Chondrocyte (in vitro differentiated cells): ENCODE measurements at regions not wholly inside any gene's neighbourhood (a gene's known extent, or its start where the extent isn't known, plus 50 kb on each side); places are given as distances from the start of the nearest gene placed in this dataset.

Experiments used
- DNase-seq: peaks from one replicate; pipeline ENCODE4 v3.0.0; 2021; ENCODE audit warnings: mixed read lengths, low spot score
- H3K27ac Mint-ChIP-seq: one replicate; pipeline ENCODE4 v1.8.0; 2021; ENCODE audit warnings: mild to moderate bottlenecking, moderate library complexity, mixed read lengths; ENCODE audit not compliant: unreplicated experiment
- H3K27me3 Mint-ChIP-seq: 2 replicates; pipeline ENCODE4 v1.8.0; 2021; ENCODE audit warnings: low read depth, mixed read lengths
- H3K36me3 Mint-ChIP-seq: 2 replicates; pipeline ENCODE4 v1.8.0; 2021; ENCODE audit warnings: low read depth, mixed read lengths
- H3K4me1 Mint-ChIP-seq: 2 replicates; pipeline ENCODE4 v1.8.0; 2021; ENCODE audit warnings: low read depth, mild to moderate bottlenecking, mixed read lengths
- H3K4me3 Mint-ChIP-seq: one replicate; pipeline ENCODE4 v1.8.0; 2021; ENCODE audit warnings: mild to moderate bottlenecking, moderate library complexity, mixed read lengths; ENCODE audit not compliant: unreplicated experiment
- H3K9me3 Mint-ChIP-seq: 2 replicates; pipeline ENCODE4 v1.8.0; 2021; ENCODE audit warnings: low read depth, mixed read lengths
- TF ChIP-seq, protein P1 (sequence below): fragments of 200-600 bp; sonication (generic); IDR thresholded peaks from 2 replicates; pipeline ENCODE4 v1.5.0; 2021; ENCODE audit warnings: antibody characterized with exemption, mild to moderate bottlenecking, moderate library complexity

DNA sequence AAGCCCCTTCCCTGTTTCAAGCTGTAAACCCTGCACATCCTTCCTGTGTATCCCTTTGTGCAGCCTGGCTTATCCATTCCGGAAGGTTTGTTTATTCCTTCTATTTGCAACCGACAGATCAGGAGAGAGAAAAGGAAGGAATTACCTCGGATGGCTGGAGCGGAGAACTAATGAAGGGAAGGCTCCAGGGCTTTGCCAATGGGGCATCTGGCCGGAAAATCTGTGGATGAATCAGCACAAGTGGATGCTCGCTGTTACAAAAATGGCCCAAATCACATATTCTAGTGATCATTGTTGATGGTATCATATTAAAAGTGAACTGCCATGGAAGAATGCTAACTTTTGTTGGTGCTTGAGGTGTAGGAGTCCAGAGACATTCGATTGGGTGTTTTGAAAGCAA, 97.1 kb downstream of the AQP4 start:
- TF ChIP-seq, protein P1, sequence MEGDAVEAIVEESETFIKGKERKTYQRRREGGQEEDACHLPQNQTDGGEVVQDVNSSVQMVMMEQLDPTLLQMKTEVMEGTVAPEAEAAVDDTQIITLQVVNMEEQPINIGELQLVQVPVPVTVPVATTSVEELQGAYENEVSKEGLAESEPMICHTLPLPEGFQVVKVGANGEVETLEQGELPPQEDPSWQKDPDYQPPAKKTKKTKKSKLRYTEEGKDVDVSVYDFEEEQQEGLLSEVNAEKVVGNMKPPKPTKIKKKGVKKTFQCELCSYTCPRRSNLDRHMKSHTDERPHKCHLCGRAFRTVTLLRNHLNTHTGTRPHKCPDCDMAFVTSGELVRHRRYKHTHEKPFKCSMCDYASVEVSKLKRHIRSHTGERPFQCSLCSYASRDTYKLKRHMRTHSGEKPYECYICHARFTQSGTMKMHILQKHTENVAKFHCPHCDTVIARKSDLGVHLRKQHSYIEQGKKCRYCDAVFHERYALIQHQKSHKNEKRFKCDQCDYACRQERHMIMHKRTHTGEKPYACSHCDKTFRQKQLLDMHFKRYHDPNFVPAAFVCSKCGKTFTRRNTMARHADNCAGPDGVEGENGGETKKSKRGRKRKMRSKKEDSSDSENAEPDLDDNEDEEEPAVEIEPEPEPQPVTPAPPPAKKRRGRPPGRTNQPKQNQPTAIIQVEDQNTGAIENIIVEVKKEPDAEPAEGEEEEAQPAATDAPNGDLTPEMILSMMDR = no peak
- H3K4me1 Mint-ChIP-seq = no peaks in the 10 kb centered on the region
- H3K27me3 Mint-ChIP-seq = no peaks in the 10 kb centered on the region
- H3K4me3 Mint-ChIP-seq = no peak overlapping the region
- peaks cover 3% of the 10 kb centered on the region for H3K9me3 Mint-ChIP-seq
- H3K36me3 Mint-ChIP-seq = no peaks in the 10 kb centered on the region
- H3K27ac Mint-ChIP-seq = no peak overlapping the region
- DNase-seq = no peak

GRCh38 chr18:26765498-26765897, 100.0 kb downstream of the AQP4 start:
- no peak overlapping the region for H3K27ac Mint-ChIP-seq
- no peaks in the 10 kb centered on the region for H3K4me1 Mint-ChIP-seq
- peaks cover 8% of the 10 kb centered on the region for H3K9me3 Mint-ChIP-seq
- no peaks in the 10 kb centered on the region for H3K36me3 Mint-ChIP-seq
- DNase-seq = no peak
- no peak overlapping the region for H3K4me3 Mint-ChIP-seq
- TF ChIP-seq, protein P1 = no peak
- H3K27me3 Mint-ChIP-seq = no peaks in the 10 kb centered on the region

- no peaks in the 10 kb centered on the region for H3K36me3 Mint-ChIP-seq
- H3K27me3 Mint-ChIP-seq = no peaks in the 10 kb centered on the region
- peaks cover 8% of the 10 kb centered on the region for H3K9me3 Mint-ChIP-seq
- no peak overlapping the region for H3K4me3 Mint-ChIP-seq
- H3K27ac Mint-ChIP-seq = no peak overlapping the region
- DNase-seq = no peak
- no peaks in the 10 kb centered on the region for H3K4me1 Mint-ChIP-seq
- TF ChIP-seq, protein P1 = no peak
These were observed 100.9 kb downstream of the AQP4 start for GRCh38 chr18:26764586-26764985.

DNA sequence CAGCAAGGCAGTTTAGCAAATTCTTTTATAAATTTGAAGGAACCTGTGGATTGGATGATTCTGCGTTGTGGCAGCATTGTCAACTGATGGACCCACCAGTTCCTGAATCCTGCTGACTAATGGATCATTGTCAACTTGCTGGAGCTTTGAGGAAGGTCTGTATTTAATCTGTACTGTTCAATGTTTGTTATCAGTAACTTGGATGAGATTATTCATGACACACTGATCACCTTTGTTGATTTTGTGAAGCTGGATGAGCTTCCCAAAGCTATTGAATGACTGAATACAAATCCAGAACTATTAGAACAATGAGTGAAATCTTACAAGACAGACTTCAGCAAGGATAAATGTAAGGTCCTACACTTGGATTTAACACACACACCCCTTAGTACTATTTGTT, 101.3 kb downstream of the AQP4 start:
- H3K27ac Mint-ChIP-seq = no peak overlapping the region
- no peak for DNase-seq
- H3K36me3 Mint-ChIP-seq = no peaks in the 10 kb centered on the region
- peaks cover 8% of the 10 kb centered on the region for H3K9me3 Mint-ChIP-seq
- TF ChIP-seq, protein P1 = no peak
- H3K4me3 Mint-ChIP-seq = no peak overlapping the region
- H3K27me3 Mint-ChIP-seq = no peaks in the 10 kb centered on the region
- H3K4me1 Mint-ChIP-seq = no peaks in the 10 kb centered on the region

DNA sequence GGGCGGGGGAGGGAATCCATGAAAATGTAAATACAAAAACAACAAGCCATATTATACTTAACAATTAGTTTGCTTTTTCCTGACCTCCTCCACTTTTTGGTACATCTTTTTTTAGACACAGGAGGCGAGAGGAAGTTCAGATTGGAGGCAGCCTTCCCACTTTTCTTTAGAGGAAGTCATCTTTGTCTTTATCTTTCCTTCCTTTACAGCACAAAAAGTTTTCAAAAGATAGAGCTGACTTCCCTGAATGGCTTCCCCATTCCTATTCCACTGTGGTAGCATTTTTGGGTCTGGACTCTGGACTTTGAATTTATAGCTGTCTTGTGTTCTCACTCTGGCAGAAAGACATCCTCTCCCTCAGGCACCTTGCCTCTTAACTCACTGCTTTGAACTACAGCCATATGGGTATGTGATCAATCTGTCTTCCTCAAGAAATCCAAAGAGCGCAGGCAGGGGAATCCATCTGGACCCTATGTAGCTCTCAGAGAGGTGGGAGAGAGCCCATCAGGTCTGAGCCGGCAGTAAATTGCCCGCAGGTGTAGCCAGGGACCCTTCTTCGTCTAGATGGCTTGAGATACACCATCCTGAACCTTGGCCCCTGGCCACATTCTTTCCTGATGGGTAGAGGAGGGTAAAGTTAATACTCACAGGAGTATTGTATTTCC, 101.9 kb downstream of the AQP4 start:
- H3K4me3 Mint-ChIP-seq = no peak overlapping the region

More for the DNA sequence above, 101.9 kb downstream of the AQP4 start:
- TF ChIP-seq, protein P1 = no peak
- Mint-ChIP-seq H3K9me3 (peaks cover 8% of the 10 kb centered on the region), H3K4me1 (no peaks in the 10 kb centered on the region), H3K27me3 (peaks cover 2% of the 10 kb centered on the region), H3K36me3 (no peaks in the 10 kb centered on the region), H3K27ac (no peak overlapping the region)
- DNase-seq = no peak
